Peyer's patch (tissue), 4 donors: ENCODE measurements at regions not wholly inside any gene's neighbourhood (a gene's known extent, or its start where the extent isn't known, plus 50 kb on each side); places are given as distances from the start of the nearest gene placed in this dataset.

ENCODE experiments used
- POLR2A ChIP-seq, 2 donors: fragments of 450-650 bp; IDR thresholded peaks; one replicate each; pipeline ENCODE4 v1.5.1; 2017; ENCODE audit warnings: antibody characterized with exemption in 2 of 2, mild to moderate bottlenecking in 2 of 2, moderate library complexity in 2 of 2
- TF ChIP-seq, protein P1 (sequence below), 6 experiments: fragments of 450-650 bp in 4 of 6; fragments of 200-600 bp in 2 of 6; sonication (generic) in 1 of 6; IDR thresholded peaks; one replicate each; pipeline ENCODE4 v1.5.1; 2017 to 2019; ENCODE audit warnings: antibody characterized with exemption in 6 of 6, mild to moderate bottlenecking in 3 of 6, moderate library complexity in 1 of 6

DNA sequence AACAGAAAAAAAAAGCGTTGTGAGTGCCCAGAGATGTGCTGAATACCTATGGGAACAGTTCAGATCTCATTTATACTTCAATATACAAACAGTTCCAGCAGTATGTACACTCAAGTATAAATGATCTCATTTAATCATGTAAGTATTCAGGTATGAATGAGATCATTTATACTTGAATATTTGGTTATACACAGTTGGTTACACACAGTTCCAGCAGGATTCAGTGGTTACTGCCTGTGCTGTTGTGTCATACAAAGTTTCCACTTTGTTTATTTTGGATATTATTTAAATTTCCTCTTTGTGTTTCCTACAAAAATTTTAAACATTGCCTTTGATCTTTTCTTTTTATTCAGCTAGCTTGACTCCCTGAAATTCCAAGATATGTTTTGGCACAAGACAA, 293.5 kb upstream of the SLC39A10 start:
- TF ChIP-seq, protein P1, sequence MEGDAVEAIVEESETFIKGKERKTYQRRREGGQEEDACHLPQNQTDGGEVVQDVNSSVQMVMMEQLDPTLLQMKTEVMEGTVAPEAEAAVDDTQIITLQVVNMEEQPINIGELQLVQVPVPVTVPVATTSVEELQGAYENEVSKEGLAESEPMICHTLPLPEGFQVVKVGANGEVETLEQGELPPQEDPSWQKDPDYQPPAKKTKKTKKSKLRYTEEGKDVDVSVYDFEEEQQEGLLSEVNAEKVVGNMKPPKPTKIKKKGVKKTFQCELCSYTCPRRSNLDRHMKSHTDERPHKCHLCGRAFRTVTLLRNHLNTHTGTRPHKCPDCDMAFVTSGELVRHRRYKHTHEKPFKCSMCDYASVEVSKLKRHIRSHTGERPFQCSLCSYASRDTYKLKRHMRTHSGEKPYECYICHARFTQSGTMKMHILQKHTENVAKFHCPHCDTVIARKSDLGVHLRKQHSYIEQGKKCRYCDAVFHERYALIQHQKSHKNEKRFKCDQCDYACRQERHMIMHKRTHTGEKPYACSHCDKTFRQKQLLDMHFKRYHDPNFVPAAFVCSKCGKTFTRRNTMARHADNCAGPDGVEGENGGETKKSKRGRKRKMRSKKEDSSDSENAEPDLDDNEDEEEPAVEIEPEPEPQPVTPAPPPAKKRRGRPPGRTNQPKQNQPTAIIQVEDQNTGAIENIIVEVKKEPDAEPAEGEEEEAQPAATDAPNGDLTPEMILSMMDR (IDR thresholded peaks at IDR 0.05) = no peak
- no peak for TF ChIP-seq POLR2A (IDR thresholded peaks at IDR 0.05)
